Esophagus muscularis mucosa (tissue), 3 donors: ENCODE measurements at regions not wholly inside any gene's neighbourhood (a gene's known extent, or its start where the extent isn't known, plus 50 kb on each side); places are given as distances from the start of the nearest gene placed in this dataset.

Experiments used
- CTCF ChIP-seq, 3 experiments: fragments of 200-600 bp in 2 of 3; fragments of 450-650 bp in 1 of 3; sonication (generic) in 2 of 3; IDR thresholded peaks; one replicate each; pipeline ENCODE4 v1.5.1; 2017 to 2019; ENCODE audit warnings: antibody characterized with exemption in 3 of 3, mild to moderate bottlenecking in 2 of 3, moderate library complexity in 1 of 3
- POLR2AphosphoS5 ChIP-seq, 2 donors: sonication (generic); formaldehyde crosslinking; IDR thresholded peaks; one replicate each; pipeline ENCODE4 v1.6.1; 2017; ENCODE audit warnings: antibody characterized with exemption in 2 of 2

- TF ChIP-seq CTCF (IDR thresholded peaks at IDR 0.05) (no peak), POLR2AphosphoS5 (IDR thresholded peaks at IDR 0.05) (no peak)
Observed at GRCh38 chr4:4779486-4779885, 80.0 kb upstream of the MSX1 start.
